GM21526 (cell line): ENCODE measurements at regions not wholly inside any gene's neighbourhood (a gene's known extent, or its start where the extent isn't known, plus 50 kb on each side); places are given as distances from the start of the nearest gene placed in this dataset.
"Not testable (repeated sequence)": the region's sequence is repeated elsewhere in the genome, so short reads cannot be mapped to it uniquely, and the experiment has no call there.

Experiments used
- ATAC-seq: cut with Tn5 transposase; IDR thresholded peaks from one replicate; pipeline ENCODE4 v1.9.1; 2021; ENCODE audit warnings: moderate library complexity; ENCODE audit not compliant: unreplicated experiment, low FRiP score

DNA sequence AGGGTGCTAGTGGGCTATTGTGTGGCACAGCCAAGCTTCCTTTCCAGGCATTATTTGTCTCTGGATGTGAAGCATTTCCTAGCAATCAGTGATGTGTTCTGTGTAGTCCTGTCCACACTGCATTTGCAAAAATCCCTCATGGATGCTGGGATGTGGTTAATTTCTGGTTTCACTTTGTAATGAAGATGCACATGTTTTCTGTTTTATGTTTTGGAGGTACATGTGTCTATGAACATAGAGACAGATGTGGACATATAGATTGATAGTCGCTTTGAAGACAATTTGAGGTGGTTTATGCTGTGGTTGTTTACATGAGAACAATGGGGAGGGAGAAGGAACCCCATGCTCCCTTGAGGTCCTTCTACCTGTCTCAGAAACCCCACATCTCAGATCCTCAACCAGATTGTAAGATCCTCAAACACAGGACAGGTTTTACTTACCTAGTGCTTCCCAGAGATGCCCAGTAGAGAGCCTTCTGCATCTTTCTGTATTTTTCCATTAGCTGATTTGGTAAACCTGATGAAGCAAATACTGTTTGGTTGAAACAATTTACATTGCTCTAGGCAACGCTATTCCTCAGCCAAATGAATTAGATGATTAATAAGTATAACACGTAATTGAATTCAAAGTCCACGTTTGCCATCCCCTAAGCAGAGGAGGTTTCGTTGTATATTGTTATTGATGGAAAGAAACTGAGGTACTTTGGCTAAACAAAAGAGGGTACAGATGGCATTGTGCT, 204.4 kb downstream of the SPP2 start:
- ATAC-seq, result no peak

DNA sequence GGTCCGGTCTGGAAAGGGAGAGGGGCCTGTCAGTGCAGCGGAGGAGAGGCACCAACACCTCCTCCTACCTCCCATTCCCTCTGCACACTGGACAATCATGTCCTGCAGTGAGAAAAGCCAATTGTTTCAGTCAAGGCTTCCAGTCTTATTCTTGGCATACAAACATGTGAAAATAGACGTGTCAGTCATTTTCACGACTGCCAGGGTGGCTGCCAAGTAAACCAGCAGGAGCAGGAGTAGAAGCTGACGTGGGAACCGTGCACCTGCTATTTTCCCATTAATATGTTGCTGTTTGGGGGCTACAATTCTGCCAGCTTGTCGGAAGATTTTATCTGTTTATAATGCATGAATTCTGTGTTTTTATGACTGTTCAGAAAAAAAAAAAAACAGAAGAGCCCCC, 202.3 kb downstream of the SPP2 start:
- ATAC-seq, result no peak

DNA sequence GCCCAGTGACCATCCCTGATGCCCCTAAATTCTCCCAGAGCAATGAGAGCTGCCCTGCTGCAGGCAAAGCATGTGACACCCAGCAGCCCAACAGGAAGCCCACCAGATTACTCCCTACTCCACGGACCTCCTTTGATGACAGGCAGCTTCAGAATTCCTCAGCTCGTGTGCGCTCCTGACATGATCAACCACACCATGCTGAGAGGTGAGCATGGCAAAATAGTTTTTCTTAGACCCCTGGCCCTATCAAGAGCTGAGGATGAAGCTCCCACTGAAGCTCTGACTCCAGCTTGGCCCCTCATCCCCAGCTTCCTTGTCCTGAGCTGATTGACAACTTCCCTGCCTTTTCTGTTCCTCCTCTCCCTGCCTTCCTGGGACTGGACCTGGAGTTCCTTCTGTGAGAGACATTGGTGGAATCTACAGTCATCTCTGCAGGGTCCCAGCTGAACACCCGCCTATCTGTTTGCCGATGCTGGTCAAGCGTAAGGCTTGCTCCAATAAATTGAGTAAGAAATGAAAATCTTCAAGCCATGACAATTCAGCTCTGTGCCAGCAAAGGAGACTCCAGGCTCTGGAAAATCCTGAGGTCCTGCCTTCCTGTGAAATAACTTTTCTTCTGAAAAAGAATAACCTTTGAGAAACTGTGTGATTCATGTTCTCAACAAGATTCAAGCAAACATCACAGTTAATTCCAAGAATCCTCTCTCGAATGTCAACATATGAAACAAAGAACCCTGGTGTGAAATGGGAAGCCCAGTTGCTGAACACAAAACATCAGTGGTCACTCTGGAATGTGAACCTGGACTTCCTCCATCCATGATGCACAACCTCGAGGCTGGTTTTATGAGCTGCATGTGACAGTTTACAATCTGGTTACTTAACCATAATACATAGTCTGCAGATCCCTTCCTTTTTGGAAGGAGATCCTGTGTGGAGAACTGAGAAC, 201.1 kb downstream of the SPP2 start:
- ATAC-seq, result no peak

DNA sequence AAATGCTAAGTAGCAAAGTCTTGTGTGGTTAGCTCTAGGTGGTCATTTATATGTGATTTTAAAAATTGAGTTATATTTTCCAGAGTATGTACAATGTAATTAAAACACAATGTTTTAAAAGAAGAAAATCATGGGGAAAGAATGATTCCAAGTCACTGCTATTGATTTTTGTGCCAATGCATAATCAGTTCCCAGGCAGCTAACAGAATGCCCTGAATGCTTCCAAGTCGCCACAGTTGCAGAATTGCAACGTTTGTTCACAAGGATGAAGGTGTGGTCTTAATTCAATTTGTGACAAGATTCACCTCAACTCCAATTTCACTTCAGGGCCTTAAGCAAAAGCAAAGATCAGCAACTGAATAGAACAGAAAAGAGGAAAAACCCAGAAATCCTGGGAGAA, 200.4 kb downstream of the SPP2 start:
- no peak for ATAC-seq

DNA sequence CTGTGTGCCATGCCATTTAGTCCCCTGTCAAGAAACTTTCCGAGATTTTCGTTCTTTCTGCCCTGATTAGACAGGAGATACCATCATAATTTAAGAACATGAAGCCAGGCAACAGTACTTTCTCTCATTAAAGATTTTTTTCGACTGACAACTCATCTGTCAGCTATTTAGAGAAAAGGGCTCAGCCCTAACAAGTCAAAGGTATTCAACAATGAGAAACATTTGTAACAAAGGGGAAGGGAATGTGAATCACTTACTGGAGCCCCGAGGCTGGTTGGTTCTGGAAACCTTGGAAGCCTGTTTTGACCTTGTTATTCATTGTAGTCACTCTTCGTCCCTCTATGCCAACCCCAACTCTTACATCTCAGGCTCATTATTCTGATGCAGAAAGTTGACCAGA, 199.4 kb downstream of the SPP2 start:
- no peak for ATAC-seq

DNA sequence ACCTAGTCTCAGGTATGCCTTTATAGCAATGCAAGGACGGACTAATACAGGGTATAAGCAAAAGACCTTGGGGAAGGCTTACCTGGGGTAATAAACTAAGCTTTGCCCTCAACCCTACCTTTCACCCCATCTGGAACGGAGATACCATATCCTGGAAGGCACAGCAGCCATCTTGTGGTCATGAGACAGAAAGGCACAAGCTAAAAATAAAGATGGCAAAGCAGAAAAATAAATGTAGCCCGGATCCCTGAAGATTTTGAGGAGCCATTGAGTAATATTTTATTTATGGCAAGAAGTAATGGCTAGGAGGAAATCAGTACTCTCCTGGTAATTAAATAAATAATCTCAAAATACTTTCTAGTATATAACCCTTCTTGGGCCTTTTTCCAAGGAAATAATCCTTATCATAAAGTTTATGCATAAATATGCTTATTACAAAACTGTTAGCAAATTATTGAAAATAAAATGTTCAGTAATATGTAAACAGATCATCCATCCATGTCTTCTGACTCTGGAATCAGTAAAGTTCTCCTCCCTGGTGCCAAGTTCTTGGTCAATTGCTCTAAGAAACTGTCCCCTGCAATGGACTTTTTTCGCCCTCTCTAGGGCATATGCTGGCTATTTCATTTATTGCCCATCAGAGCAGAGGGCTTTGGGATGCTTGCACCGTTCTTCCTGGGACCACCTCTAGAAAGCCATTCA, 198.7 kb downstream of the SPP2 start:
- no peak for ATAC-seq

DNA sequence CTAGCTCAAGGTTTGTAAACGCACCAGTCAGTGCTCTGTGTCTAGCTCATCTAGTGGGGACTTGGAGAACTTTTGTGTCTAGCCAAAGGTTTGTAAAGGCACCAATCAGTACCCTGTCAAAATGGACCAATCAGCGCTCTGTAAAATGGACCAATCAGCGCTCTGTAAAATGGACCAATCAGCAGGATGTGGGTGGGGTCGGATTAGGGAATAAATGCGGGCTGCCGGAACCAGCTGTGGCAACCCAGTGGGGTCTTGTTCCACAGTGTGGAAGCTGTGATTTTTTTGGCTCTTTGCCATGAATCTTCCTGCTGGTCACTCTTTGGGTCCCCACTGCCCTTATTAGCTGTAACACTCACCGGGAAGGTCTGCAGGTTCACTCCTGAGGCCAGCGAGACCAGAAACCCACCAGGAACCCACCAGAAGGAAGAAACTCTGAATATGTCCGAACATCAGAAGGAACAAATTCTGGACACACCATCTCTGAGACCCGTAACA, 197.8 kb downstream of the SPP2 start:
- ATAC-seq, result not testable (repeated sequence)

DNA sequence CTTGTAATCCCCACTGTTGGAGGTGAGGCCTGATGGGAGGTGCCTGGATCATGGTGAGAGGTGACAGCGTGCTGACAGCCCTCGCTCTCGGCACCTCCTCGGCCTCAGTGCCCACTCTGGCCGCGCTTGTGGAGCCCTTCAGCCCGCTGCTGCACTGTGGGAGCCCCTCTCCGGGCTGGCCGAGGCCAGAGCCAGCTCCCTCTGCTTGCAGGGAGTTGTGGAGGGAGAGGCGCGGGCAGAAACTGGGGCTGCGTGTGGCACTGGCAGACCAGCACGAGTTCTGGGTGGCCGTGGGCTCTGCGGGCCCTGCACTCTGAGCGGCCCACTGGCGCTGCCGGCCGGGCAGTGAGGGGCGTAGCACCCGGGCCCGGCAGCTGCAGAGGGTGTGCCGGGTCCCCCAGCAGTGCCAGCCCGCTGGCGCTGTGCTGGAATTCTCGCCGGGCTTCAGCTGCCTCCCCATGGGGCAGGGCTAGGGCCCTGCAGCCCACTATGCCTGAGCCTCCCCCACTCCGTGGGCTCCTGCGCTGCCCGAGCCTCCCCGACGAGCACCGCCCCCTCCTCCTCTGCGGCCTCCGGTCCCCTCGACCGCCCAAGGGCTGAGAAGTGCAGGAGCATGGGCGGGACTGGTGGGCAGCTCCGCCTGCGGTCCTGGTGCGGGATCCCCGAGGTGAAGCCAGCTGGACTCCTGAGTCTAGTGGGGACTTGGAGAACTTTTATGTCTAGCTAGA, 197.1 kb downstream of the SPP2 start:
- ATAC-seq, result no peak

DNA sequence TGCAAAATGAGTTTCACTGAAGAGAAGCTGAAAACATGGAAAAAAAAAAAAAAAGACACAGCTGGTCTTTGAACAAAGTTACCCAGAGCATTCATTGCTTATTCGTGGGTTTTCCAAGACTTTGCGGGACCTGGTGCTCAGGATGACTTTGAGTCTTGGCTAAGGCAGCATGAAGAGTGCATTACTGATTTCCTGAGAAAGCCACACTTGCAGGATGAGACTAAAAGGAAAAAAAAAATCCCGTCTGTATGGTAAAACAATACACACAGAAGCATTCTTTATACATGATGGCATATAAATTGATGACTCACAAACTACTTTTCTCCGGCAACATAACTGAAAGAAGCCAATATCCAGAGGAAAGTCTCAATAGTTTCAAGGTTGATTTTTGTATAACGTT, 195.4 kb downstream of the SPP2 start:
- ATAC-seq, result no peak

DNA sequence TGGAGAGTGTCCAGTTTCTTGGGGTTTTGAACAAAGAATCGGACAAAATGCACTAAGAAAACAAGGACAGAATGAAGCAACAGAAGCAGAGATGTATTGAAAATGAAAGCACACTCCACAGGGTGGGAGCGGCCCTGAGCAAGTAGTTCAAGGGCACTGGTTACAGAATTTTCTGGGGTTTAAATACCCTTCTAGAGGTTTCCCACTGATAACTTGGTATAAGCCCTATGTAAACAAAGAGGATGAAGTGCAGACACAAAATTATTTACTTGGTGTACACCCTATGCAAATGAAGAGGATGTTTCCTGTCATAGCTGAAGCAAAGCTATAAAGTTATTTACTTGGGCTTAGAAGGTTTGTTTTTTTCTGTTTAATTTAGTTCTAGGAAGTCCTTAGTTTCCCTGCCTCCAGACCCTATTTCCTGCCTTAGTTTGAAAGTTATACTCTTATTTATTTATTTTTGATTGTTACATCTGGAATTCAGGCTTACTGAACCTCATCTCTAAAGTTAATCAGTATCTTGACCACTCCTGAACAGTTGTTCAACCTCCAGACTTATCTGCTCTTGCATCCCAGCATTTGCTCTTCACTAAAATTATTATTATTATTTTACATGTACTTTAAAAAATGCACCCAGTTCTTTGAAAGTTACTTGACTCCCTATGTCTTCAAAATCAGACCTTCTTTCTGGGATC, 193.5 kb downstream of the SPP2 start:
- no peak for ATAC-seq

DNA sequence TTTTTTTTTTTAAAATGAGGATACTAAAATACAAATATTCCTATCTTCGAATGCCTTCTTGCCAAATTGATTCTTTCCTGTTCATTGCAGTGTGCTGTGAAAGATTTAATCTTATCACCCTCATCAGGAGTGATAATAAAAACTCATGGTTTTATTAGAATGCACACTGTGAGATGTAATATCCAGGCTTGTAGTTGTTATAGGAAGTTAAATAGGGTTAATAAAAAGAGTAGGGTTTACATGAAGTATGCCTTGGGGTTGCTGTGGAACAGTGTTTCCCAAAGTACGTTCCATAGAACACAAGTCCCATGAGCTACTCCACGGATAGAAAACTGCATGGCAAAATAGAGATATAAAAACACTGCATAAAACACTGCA, 191.9 kb downstream of the SPP2 start:
- no peak for ATAC-seq

DNA sequence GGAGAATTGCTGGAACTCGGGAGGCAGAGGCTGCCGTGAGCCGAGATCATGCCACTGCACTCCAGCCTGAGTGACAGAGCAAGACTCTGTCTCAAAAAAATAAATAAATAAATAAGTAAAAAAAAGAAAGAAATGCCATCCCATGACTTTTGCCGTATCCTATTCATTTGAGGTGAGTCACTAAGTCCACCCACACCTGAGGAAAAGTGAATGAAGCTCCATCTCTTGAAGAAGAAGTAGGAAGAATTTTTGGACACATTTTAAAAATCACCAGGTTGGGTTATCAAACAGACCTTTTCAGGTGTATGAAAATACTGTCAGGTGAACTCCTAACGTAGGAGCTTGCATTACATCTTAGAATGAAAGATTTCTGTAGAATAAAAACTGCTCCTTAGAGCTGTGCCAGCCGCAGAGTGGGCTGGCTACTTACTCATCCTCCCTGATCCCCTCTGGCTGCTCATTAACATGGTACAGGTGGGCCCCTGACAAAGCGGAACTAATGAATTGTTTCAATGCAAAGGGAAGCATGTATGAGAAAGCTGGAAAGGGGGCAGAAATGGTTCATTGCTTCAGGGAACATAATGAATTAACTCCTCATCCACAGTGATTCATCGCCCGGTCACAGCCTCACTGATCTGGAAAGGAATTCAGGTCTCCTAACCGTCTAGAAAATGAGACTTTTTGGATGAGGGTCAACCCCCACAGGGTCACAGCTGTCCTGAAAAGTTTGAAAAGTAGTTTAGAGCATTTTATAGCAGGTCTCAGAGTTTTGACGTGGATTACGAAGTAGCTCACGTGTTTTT, 191.4 kb downstream of the SPP2 start:
- no peak for ATAC-seq

DNA sequence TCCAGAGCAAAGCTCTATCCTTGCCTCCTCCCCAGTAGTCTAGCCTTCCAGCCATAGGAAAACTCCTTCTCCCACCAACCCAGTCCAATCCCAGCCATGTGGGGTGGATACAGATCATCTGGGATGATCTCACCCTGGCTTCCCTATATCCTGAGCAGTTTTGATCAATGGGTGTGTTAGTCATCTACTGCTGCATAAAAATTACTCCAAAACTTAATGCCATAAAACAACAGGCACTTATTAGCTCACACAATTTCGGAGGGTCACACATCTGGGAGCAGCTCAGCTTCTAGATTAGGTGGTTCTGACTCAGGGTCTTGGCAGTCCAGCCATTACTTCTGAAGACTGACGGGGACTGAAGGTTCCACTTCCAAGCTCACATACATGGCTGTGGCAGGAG, 190.4 kb downstream of the SPP2 start:
- ATAC-seq, result no peak

DNA sequence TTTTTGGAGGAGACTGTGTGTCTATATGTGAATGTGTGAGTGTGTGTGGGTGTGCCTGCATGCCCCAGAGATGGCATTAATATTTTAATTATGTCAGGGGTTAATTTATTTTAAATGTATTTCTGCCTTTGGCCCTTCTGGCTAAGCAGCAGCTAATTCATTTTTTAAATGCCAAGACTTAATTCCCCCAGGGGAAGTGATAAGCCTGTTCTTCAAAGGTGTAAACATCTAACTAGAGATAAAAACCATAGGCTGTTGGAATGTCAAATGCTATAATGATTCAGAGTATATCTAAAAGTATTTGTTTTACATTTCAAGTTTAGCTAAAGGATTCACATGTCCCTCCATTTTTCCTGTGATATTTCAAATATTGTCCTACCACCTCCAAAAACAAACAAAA, 184.7 kb downstream of the SPP2 start:
- ATAC-seq, result no peak

DNA sequence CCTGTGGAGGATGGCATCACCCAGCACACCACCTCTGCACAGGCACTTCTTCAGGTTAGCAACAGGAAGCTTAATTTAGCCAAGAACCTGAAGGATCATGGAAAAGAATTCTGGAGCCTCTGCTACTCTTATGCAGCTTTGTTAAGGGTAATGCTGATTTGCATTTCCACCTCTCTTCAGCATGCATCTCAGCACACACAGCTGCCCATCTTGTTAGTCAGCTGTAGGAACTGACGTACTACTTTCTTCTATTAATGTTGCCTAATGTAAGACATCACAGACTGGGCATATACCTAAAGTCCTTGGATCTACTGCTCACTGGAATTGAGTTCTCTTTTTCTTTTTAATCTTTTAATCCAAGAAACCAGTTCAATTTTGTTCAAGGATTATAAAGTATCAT, 181.0 kb downstream of the SPP2 start:
- no peak for ATAC-seq

DNA sequence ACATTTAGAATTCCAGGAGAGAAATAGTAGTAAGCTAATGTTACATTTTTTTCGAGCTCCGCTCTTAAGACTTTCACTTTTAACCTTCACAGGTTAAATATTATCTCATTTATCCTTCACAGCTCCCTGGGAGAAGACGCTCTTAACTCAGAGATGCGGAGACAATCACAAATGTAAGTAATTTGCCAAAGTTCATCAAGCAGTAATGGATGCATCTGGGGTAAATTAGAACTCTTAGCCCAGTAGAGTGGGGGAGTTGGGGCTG, 168.5 kb downstream of the SPP2 start:
- no peak for ATAC-seq

DNA sequence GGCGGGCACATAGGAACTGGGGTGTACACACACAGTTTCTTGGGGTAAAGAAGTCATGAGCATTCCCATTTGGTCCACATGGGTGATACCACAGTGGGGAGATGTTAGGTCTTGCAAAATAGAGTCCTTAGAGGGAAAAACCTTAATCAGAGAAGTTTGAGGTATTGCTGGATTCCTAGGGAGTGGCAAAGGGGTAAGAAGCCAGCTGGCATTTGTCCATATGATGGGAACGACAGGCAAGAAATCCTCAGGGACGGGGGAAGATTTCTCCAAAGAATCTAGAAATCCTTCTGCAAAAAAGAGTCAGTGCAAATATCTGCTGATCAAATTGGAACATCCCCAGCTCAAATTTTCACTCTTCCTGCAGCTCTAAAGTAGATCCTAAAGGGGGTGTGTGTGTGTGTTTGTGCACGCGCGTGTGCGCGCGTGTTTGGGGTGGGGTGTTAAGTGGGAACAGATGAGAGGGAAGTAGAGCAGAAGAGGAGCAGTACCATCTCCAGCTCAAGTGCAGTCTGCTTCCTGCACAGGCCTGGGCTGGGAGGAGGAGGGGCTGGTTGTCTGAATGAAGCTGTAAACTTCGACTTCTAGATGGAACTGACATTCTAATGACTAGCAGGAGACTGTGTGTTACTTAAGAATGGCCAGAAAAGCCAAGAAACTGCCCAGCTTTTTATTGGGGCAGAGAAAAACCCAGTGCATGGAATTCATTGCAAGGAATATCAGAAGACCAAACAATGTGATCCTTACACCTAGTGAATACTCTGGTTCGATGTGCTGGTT, 168.0 kb downstream of the SPP2 start:
- no peak for ATAC-seq

DNA sequence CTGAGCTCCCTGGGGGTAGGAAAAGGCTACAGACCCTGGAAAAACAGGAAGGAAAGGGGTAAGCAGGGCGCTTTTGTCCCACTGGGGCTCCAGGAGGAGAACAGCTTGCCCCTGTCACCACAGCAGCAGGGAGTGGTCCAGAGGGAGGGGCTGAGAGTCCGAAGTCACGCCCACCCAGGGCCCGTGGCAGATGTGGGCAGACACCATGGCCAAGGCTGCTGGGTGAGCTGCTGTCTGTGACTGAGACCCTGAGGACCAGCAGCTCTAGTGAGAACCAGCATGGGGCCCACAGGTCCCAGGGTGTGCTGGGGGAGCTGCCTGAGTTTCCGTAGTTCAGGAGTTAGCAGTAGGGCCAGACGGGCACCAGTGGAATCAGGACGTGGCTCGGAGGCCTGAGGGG, 162.0 kb downstream of the SPP2 start:
- ATAC-seq, result no peak

DNA sequence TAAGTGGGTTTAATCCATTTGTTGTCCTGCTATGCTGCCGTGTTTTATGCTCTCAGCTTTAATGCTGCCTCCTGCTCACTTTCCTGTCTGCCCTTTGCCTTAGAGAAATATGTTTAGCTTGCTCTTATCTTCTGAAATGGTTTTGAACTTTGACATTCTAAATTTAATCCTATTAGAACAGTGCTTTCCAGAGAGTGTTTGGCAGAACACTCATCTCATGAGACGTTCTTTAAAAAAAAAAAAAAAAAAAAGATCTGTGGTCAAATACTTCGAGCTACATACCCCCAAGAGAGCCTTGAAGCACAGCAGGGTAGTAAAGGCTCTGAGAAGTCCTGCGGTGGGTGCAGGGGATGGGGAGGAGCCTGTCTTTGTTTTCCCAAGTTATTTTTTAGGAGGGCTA, 161.3 kb downstream of the SPP2 start:
- ATAC-seq, result no peak
